ENCODE measurements at regions not wholly inside any gene's neighbourhood (a gene's known extent, or its start where the extent isn't known, plus 50 kb on each side); places are given as distances from the start of the nearest gene placed in this dataset.

- TF ChIP-seq POLR2A (IDR thresholded peaks at IDR 0.05; ENCODE audit: low read depth, low read length) = no peak
- TF ChIP-seq TAF1 (IDR thresholded peaks at IDR 0.05; ENCODE audit: borderline replicate concordance, low read depth, low read length) = no peak
- no peak for TF ChIP-seq POLR2AphosphoS5 (IDR thresholded peaks at IDR 0.05; ENCODE audit: low read depth, low read length)
Measured at GRCh38 chr1:242723044-242723716, 198.7 kb upstream of the PLD5 start.
